Heart right ventricle (tissue), 16 donors: ENCODE measurements at regions not wholly inside any gene's neighbourhood (a gene's known extent, or its start where the extent isn't known, plus 50 kb on each side); places are given as distances from the start of the nearest gene placed in this dataset.

Source experiments
- ATAC-seq, 8 donors: fragments of 200-7000 bp; cut with Tn5 transposase; one replicate each; pipeline ENCODE4 v1.9.1; 2020; ENCODE audit warnings: mild to moderate bottlenecking in 8 of 8, moderate library complexity in 8 of 8, moderate number of reproducible peaks in 1 of 8
- DNase-seq, 2 donors: peaks; one replicate each; pipeline ENCODE4 v3.0.0-alpha.2; 2020
- H3K27ac ChIP-seq, 10 donors: fragments of 200-600 bp; sonication (generic) in 2 of 10; one replicate each; pipeline versions ENCODE4 v1.5.0 to v1.8.0; 2020 to 2022; ENCODE audit warnings: mild to moderate bottlenecking in 3 of 10
- H3K27me3 ChIP-seq, 7 donors: fragments of 200-600 bp; one replicate each; pipeline ENCODE4 v1.8.0; 2021 to 2022; ENCODE audit warnings: mild to moderate bottlenecking in 2 of 7
- H3K36me3 ChIP-seq, 9 donors: fragments of 200-600 bp; sonication (generic) in 1 of 9; one replicate each; pipeline versions ENCODE4 v1.5.0 to v1.8.0; 2020 to 2022; ENCODE audit warnings: mild to moderate bottlenecking in 2 of 9
- H3K4me1 ChIP-seq, 9 donors: fragments of 200-600 bp; sonication (generic) in 1 of 9; one replicate each; pipeline versions ENCODE4 v1.5.0 to v1.8.0; 2020 to 2022; ENCODE audit warnings: mild to moderate bottlenecking in 4 of 9
- H3K4me3 ChIP-seq, 10 donors: fragments of 200-600 bp; sonication (generic) in 2 of 10; one replicate each; pipeline versions ENCODE4 v1.5.0 to v1.8.0; 2020 to 2022; ENCODE audit warnings: mild to moderate bottlenecking in 7 of 10, moderate library complexity in 2 of 10
- H3K9me3 ChIP-seq, 11 donors: fragments of 200-600 bp in 10 of 11; sonication (generic) in 2 of 11; one replicate each; pipeline versions ENCODE4 v1.5.0 to v1.8.0; 2013 to 2022; ENCODE audit warnings: mild to moderate bottlenecking in 2 of 11, control low read depth in 1 of 11, moderate library complexity in 1 of 11
- CTCF ChIP-seq, 9 donors: fragments of 200-600 bp; sonication (generic) in 2 of 9; IDR thresholded peaks; one replicate each; pipeline versions ENCODE4 v1.5.0 to v1.8.0; 2021 to 2022; ENCODE audit warnings: antibody characterized with exemption in 9 of 9, mild to moderate bottlenecking in 5 of 9, moderate library complexity in 1 of 9
- WGBS, 2 donors: extraction: QIAGEN DNeasy Blood & Tissue Kit; methylation state at CpG; one replicate each; pipeline ENCODE4 v1.1.7; 2013; ENCODE audit warnings: inconsistent platforms in 1 of 2; 5-methylcytosine and 5-hydroxymethylcytosine counted together
- intact Hi-C, 10 donors: fragments of 100-400 bp; cut with DNase I; formaldehyde crosslinking; loops; one replicate each; pipeline versions ENCODE4 v1.11.1 to v1.14.2; 2022
- donor health status: Arrhythmogenic right ventricular cardiomyopathy.
- donor health status: ischemic (EF 13 %, LVEDD 7.1; RV severe dilation, severe dysfunction).
- donor health status: healthy with polysubstance abuse.
- donor health status: DM: no; HTN: yes; CAD: no.
- donor health status: DM: no; HTN: no; CAD: no.
- donor health status: ischemic (EF 25% LVEDD 6.9; RV normal size, moderate dysfunction).
- donor health status: ischemic (EF 25% LVEDD 5.7; RV mildly dilated, moderate dysfunction).
- donor health status: healthy.
- donor health status: DM: yes; HTN: yes; CAD: no.
- donor health status: Ischemic cardiomyopathy.
- donor health status: ischemic (EF 35%, LVEDD 5.7; RV mildly dilated, moderate dysfunction).
- donor health status: nonischemic (EF 11% LVEDD 7.7; RV severe dilation, severe dysfunction).
- donor health status: DM: yes; HTN: yes; CAD: no.
- donor health status: PGD.
- donor health status: ischemic (EF 29% LVEDD 5.4; RV normal size, mild dysfunction).
- donor health status: nonischemic (EF 23%, LVEDD 6.1; RV moderate dilation, normal function).

DNA sequence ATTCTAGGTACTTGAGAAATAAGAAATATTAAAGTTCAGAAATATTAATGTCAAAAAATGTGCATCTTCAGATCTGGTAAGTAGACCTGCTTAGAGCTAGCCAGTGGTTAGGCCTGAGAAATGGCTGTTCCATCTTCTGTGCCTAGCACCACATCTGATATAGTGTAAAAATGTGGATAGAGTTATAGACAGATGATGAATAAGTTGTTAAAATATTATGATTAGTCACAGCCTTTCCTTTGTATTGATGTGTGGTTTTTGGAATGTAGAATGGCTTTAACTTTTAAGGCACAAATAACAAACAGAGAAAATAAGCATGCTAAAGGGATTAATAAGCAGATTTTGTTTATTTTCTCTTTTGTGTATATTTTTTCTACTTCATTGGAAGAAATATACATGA lies 133.5 kb upstream of the NUDT6 start:
- ATAC-seq, result no peak
- intact Hi-C loops, result no loop called here

GRCh38 chr4:123060039-123060770 lies 137.8 kb upstream of the NUDT6 start:
- no peaks in the 10 kb centered on the region for H3K9me3 ChIP-seq
- H3K27me3 ChIP-seq, result no peaks in the 10 kb centered on the region
- TF ChIP-seq CTCF (IDR thresholded peaks at IDR 0.05), result no peak
- H3K4me1 ChIP-seq, result no peaks in the 10 kb centered on the region
- H3K27ac ChIP-seq, result no peak overlapping the region
- H3K4me3 ChIP-seq, result no peak overlapping the region
- H3K36me3 ChIP-seq, result peaks cover 0 to 17% (median 0%) of the 10 kb centered on the region in 9 donors
- ATAC-seq (no peak), DNase-seq (no peak)
- intact Hi-C loops, result no loop called here
- WGBS, 2 donors, result 98 to 99% methylated on average over 6 of the region's 6 CpGs

More for the DNA sequence above, 133.5 kb upstream of the NUDT6 start:
- H3K36me3 ChIP-seq, result peaks cover 0 to 17% (median 0%) of the 10 kb centered on the region in 9 donors
- H3K4me3 ChIP-seq, result no peak overlapping the region
- DNase-seq, result no peak
- H3K27me3 ChIP-seq, result no peaks in the 10 kb centered on the region
- H3K4me1 ChIP-seq, result no peaks in the 10 kb centered on the region
- H3K9me3 ChIP-seq, result peaks cover 0 to 22% (median 13%) of the 10 kb centered on the region in 11 donors
- TF ChIP-seq CTCF (IDR thresholded peaks at IDR 0.05), result no peak
- H3K27ac ChIP-seq, result no peak overlapping the region

- intact Hi-C loops, result no loop called here
- Histone ChIP-seq H3K4me1 (no peaks in the 10 kb centered on the region), H3K4me3 (no peak overlapping the region), H3K36me3 (peaks cover 0 to 7% (median 0%) of the 10 kb centered on the region in 9 donors), H3K27me3 (no peaks in the 10 kb centered on the region), H3K9me3 (no peaks in the 10 kb centered on the region), H3K27ac (no peak overlapping the region)
- no peak for ATAC-seq
- no peak for DNase-seq
- WGBS, 2 donors, result 95 to 97% methylated on average over 1 of the region's 1 CpG
- no peak for TF ChIP-seq CTCF (IDR thresholded peaks at IDR 0.05)
Measured at GRCh38 chr4:123064390-123064789, 142.0 kb upstream of the NUDT6 start.

DNA sequence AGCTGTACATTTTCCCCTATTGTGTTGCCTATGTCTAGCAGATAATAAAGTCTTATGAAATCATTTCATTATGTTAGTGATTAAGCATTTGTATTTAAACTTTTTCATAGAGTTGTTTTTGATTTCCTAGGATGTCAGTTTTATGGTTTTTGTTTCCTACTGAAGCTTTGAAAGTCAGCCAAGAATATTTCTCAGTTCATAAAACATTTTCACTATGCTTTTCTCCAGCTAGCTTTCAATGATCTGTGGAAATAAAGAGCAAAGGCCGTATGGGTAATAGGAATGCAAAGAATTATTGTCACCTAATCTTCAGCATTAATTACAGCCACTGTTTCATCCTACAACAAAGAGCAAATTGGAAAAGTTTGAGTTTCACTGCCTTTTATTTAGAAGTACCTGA lies 145.7 kb upstream of the NUDT6 start:
- Histone ChIP-seq H3K9me3 (no peaks in the 10 kb centered on the region), H3K36me3 (no peaks in the 10 kb centered on the region), H3K4me1 (no peaks in the 10 kb centered on the region), H3K27me3 (no peaks in the 10 kb centered on the region), H3K27ac (no peak overlapping the region), H3K4me3 (no peak overlapping the region)
- intact Hi-C loops, result no loop called here
- WGBS, 2 donors, result 65 to 70% methylated on average over 1 of the region's 1 CpG
- TF ChIP-seq CTCF (IDR thresholded peaks at IDR 0.05), result no peak
- ATAC-seq, result no peak
- no peak for DNase-seq
